T-helper 9 cell (primary cell): ENCODE measurements at regions not wholly inside any gene's neighbourhood (a gene's known extent, or its start where the extent isn't known, plus 50 kb on each side); places are given as distances from the start of the nearest gene placed in this dataset.

Experiments used
- DNase-seq: peaks from one replicate; pipeline ENCODE4 v3.0.0-alpha.2; 2020

- DNase-seq, result peak; percentile 26
Observed at GRCh38 chr14:61894452-61895077, 132.3 kb downstream of the SNAPC1 start.

GRCh38 chr14:61897300-61897699 is 135.1 kb downstream of the SNAPC1 start:
- no peak for DNase-seq

- no peak for DNase-seq
Observed at GRCh38 chr14:61898568-61898967, 136.3 kb downstream of the SNAPC1 start.

GRCh38 chr14:61899497-61899896 is 137.3 kb downstream of the SNAPC1 start:
- DNase-seq, result no peak

GRCh38 chr14:61904946-61905345 is 142.7 kb downstream of the SNAPC1 start:
- no peak for DNase-seq

- no peak for DNase-seq
Observed at GRCh38 chr14:61911574-61911973, 149.4 kb downstream of the SNAPC1 start.

- no peak for DNase-seq
Observed at GRCh38 chr14:61918998-61919397, 156.8 kb downstream of the SNAPC1 start.

GRCh38 chr14:61923348-61923747 is 161.1 kb downstream of the SNAPC1 start:
- no peak for DNase-seq

- no peak for DNase-seq
Observed at GRCh38 chr14:61925043-61925442, 162.8 kb downstream of the SNAPC1 start.

- no peak for DNase-seq
Observed at GRCh38 chr14:61925732-61926435, 163.7 kb downstream of the SNAPC1 start.

- no peak for DNase-seq
Observed at GRCh38 chr14:61927060-61927459, 164.8 kb downstream of the SNAPC1 start.

GRCh38 chr14:61927520-61927919 is 165.3 kb downstream of the SNAPC1 start:
- DNase-seq, result no peak

GRCh38 chr14:61928300-61928699 is 166.1 kb downstream of the SNAPC1 start:
- no peak for DNase-seq

GRCh38 chr14:61928701-61929100 is 166.5 kb downstream of the SNAPC1 start:
- DNase-seq, result no peak

GRCh38 chr14:61929651-61930050 is 167.4 kb downstream of the SNAPC1 start:
- no peak for DNase-seq

- DNase-seq, result no peak
Observed at GRCh38 chr14:61930101-61930857, 168.1 kb downstream of the SNAPC1 start.

- no peak for DNase-seq
Observed at GRCh38 chr14:61932974-61933373, 170.8 kb downstream of the SNAPC1 start.

- DNase-seq, result no peak
Observed at GRCh38 chr14:61934385-61934784, 172.2 kb downstream of the SNAPC1 start.

- no peak for DNase-seq
Observed at GRCh38 chr14:61939776-61940175, 177.6 kb downstream of the SNAPC1 start.

- DNase-seq, result no peak
Observed at GRCh38 chr14:61940666-61941420, 178.6 kb downstream of the SNAPC1 start.

- DNase-seq, result no peak
Observed at GRCh38 chr14:61941421-61942150, 179.4 kb downstream of the SNAPC1 start.

- DNase-seq, result no peak
Observed at GRCh38 chr14:61948376-61948775, 186.2 kb downstream of the SNAPC1 start.
